Activated T-cell treated with anti-CD3 and anti-CD28 coated beads, Interleukin-2, amount 50 U/mL, for 4 hours (primary cell): ENCODE measurements at regions not wholly inside any gene's neighbourhood (a gene's known extent, or its start where the extent isn't known, plus 50 kb on each side); places are given as distances from the start of the nearest gene placed in this dataset.

Source experiments
- ATAC-seq, 2 donors: fragments of 200-7000 bp; cut with Tn5 transposase; one replicate each; pipeline ENCODE4 v1.10.0; 2021
- DNase-seq: peaks from one replicate; pipeline ENCODE4 v3.0.0-alpha.2; 2020
- H3K27me3 Mint-ChIP-seq: one replicate; pipeline ENCODE4 v1.8.0; 2021; ENCODE audit warnings: low read depth, mixed read lengths
- H3K36me3 Mint-ChIP-seq: one replicate; pipeline ENCODE4 v1.8.0; 2022; ENCODE audit warnings: mixed read lengths; ENCODE audit not compliant: insufficient read depth
- H3K4me1 Mint-ChIP-seq: one replicate; pipeline ENCODE4 v1.8.0; 2021; ENCODE audit warnings: low read depth, mixed read lengths
- H3K4me3 Mint-ChIP-seq: one replicate; pipeline ENCODE4 v1.8.0; 2021; ENCODE audit warnings: mild to moderate bottlenecking, moderate library complexity, mixed read lengths
- H3K9me3 Mint-ChIP-seq: one replicate; pipeline ENCODE4 v1.8.0; 2021; ENCODE audit warnings: mixed read lengths

DNA sequence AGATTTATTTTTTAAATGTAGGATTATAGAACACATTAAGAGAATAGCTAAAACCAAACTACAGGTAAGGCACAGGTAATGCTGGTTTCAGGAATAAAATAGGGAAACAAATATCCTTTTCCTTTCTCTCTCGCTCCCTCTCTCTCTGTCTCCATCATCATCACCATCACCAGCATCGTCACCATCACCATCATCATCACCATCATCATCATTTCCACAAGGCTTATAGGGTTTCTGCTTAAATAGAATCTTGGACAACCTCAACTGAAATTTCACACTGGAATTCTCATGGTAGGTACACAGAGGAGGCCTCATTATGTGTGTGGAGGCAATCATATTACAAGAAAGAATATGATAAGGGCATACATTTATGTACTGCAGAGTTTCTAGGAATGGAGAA, 823.6 kb downstream of the MAFB start:
- no peaks in the 10 kb centered on the region for H3K4me1 Mint-ChIP-seq
- DNase-seq (no peak), ATAC-seq (no peak)

DNA sequence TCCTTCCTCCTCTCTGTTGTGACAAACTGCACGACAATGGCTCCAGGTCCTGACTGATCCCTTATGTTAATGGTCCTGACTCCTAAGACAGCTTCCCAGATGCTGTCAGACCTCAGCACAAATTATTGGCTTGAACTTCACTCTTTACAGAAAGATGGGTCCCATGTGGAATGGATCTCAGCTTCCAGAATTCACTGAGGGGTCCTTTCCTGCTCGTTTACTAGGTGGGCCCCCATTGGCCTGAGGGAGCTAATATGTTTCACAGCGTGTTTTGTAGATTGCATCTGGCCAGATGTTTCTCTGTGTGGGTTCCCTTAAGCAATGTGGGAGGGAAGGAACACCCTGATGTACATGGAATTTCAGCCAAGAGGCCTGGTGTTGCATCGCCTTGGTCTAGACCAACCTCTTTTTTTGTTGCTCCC, 826.6 kb downstream of the MAFB start:
- DNase-seq (no peak), ATAC-seq (no peak)
- H3K4me3 Mint-ChIP-seq: no peak overlapping the region
- H3K9me3 Mint-ChIP-seq: peaks cover 4% of the 10 kb centered on the region
- H3K36me3 Mint-ChIP-seq: no peaks in the 10 kb centered on the region
- peaks cover 4% of the 10 kb centered on the region for H3K27me3 Mint-ChIP-seq
- no peaks in the 10 kb centered on the region for H3K4me1 Mint-ChIP-seq

More for the DNA sequence above, 823.6 kb downstream of the MAFB start:
- Mint-ChIP-seq H3K4me3 (no peak overlapping the region), H3K36me3 (no peaks in the 10 kb centered on the region), H3K9me3 (no peaks in the 10 kb centered on the region), H3K27me3 (no peaks in the 10 kb centered on the region)

DNA sequence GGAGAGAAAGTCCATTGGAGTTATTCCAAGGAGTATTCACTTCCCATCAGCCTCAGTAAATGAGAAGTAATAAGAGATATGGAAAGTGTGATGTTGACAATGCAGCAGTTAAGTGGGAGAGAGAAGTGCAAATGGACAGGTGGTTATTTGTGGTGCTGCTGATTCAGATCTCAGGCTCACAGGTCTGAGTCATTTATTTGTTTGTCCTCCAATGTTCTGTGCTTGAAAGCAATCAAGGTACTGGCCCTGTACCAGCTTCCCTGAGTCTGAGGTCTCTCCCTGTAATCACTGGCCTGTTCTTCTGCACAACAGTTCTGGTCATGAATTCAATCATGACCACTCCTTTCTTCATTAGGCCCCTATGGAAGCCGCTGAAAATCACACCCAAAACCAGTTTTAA, 827.7 kb downstream of the MAFB start:
- Mint-ChIP-seq H3K9me3 (peaks cover 4% of the 10 kb centered on the region), H3K36me3 (no peaks in the 10 kb centered on the region), H3K27me3 (peaks cover 4% of the 10 kb centered on the region), H3K4me3 (no peak overlapping the region), H3K4me1 (no peaks in the 10 kb centered on the region)
- no peak for DNase-seq
- no peak for ATAC-seq

DNA sequence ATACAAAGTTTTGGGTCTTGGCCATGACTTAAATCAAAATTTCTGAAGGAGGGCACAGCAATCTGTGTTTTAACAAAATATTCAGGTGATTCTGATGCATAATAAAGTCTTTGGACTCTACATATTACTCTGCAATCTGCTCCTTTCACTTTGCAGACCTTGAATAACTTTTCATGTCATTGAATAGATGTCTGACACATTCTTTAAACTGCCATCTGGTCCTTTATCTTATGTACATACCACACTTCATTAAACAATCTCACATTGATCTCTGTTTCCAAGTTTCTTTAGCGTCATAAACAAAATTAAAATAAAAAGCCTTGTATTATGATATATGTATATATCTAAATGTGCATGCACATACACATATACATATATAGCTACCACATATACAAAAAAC, 831.2 kb downstream of the MAFB start:
- ATAC-seq: no peak
- H3K4me1 Mint-ChIP-seq: no peaks in the 10 kb centered on the region
- no peak for DNase-seq
- no peaks in the 10 kb centered on the region for H3K36me3 Mint-ChIP-seq
- H3K9me3 Mint-ChIP-seq: peaks cover 7% of the 10 kb centered on the region
- H3K4me3 Mint-ChIP-seq: no peak overlapping the region
- H3K27me3 Mint-ChIP-seq: peaks cover 4% of the 10 kb centered on the region

DNA sequence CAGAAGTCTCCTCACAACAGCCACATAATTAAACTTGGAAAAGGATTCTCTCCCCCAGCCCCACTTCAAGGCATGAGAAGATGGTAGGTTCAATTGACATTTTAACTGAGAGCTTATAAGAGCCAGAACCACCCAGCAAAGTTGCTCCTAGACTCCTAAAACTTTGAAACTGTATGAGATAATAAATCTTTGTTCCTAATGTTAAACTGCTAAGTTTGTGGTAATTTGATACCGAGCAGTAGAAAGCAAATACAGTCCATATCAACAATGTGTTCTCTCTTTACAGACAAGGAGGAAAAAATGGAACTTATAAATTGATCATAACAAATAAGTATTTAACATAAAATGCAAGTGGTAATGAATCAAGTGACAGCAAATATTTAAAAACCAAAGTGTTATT, 831.8 kb downstream of the MAFB start:
- peaks cover 7% of the 10 kb centered on the region for H3K9me3 Mint-ChIP-seq
- ATAC-seq: no peak
- no peaks in the 10 kb centered on the region for H3K4me1 Mint-ChIP-seq
- peaks cover 4% of the 10 kb centered on the region for H3K27me3 Mint-ChIP-seq
- no peak for DNase-seq
- no peaks in the 10 kb centered on the region for H3K36me3 Mint-ChIP-seq
- H3K4me3 Mint-ChIP-seq: no peak overlapping the region

DNA sequence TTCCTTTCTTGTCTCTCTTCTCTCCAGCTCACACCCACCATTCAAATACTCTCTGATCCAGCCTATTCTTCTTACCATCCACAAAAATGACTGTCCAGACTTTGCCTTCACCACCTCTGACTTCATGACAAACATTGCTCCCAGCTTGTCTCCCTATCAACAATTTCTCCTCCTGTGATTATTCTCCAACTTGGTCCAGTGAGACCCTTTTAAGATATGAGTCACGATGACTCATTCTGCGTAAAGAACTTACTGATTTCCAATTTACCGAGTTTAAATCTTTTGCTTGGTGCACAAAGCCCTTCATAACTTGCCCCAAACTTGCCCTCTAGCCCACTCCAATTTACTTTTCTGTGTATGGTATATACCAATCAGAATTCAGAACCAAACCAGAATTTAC, 833.2 kb downstream of the MAFB start:
- Mint-ChIP-seq H3K4me1 (no peaks in the 10 kb centered on the region), H3K36me3 (no peaks in the 10 kb centered on the region), H3K27me3 (peaks cover 4% of the 10 kb centered on the region), H3K9me3 (peaks cover 7% of the 10 kb centered on the region), H3K4me3 (no peak overlapping the region)
- ATAC-seq (no peak), DNase-seq (no peak)

DNA sequence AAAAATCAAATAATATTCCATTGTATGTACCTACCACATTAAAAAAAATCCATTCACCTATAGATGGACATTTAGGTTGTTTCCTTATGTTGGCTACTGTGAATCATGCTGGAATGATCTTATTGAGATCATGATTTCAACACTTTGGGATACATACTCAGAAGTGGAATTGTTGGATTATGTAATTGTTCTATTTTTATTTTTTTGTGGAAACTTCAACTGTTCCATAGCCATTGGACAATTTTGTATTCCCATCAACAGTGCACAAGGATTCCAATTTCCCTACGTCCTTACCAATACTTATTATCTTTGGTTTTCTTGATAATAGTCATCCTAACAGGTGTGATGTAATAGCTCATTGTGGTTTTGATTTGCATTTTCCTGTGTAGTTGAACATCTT, 834.0 kb downstream of the MAFB start:
- Mint-ChIP-seq H3K4me1 (no peaks in the 10 kb centered on the region), H3K9me3 (peaks cover 7% of the 10 kb centered on the region), H3K36me3 (no peaks in the 10 kb centered on the region), H3K4me3 (no peak overlapping the region), H3K27me3 (peaks cover 4% of the 10 kb centered on the region)
- ATAC-seq (no peak), DNase-seq (no peak)

DNA sequence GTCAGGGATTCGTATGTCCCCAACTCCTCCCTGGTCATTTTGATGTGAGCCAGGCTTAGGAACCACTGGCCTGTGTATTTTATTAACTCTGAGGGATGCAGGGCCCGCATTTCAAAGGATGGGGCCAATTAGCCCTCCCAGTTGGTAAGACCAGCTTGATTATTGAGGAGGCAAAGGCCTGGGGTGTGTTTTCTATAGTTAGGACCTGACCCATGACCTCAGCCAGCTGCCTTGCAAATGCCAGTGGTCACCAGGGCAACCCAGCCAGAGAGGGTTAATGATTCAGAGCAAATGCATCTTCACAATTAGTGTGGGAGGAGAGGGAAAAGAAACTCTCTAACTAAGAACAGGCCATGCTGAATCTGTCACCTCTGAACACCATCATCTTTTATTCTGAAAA, 835.4 kb downstream of the MAFB start:
- Mint-ChIP-seq H3K4me3 (no peak overlapping the region), H3K4me1 (no peaks in the 10 kb centered on the region), H3K9me3 (peaks cover 7% of the 10 kb centered on the region), H3K36me3 (no peaks in the 10 kb centered on the region), H3K27me3 (peaks cover 3% of the 10 kb centered on the region)
- ATAC-seq: no peak
- no peak for DNase-seq

DNA sequence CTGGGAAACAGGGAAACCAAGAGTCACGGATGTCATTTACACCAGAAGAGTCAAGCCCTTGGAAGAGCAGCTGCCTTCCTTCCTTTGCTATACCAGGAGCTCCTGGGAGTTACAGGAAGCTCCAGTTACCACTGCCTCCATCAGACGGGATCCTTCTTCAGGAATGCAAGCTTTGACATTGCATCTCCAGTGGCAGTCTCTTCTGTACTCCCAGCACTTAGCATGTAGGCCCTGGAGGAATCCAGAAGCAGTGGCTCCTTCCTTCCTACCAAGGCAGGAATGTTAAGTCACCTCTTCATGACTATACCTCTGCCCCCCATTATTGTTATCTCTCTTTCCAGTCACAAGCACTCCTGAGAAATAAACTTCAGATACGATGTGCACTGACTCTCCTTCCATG, 836.0 kb downstream of the MAFB start:
- no peak for ATAC-seq
- Mint-ChIP-seq H3K27me3 (no peaks in the 10 kb centered on the region), H3K9me3 (peaks cover 4% of the 10 kb centered on the region), H3K4me1 (no peaks in the 10 kb centered on the region), H3K4me3 (no peak overlapping the region), H3K36me3 (no peaks in the 10 kb centered on the region)
- no peak for DNase-seq

DNA sequence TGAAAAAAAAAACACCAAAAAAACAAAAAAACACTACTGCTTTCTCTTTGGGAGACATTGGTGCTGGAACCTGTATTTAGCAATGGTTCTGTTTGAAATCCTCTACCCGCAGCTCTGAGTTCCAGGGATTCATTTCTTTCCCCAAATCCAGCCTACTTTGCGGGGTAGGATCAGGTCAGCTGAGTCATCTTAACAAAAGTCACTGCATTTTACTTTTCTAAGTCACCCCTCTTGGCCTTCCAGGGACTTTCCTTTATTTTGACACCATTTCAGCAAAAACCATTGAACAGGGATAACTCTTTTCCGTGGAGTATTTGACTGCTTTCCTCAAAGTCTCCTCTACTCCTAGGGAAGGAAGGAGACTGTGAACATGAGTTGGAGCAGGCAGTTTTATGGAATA, 837.6 kb downstream of the MAFB start:
- H3K27me3 Mint-ChIP-seq: no peaks in the 10 kb centered on the region
- no peaks in the 10 kb centered on the region for H3K36me3 Mint-ChIP-seq
- DNase-seq (no peak), ATAC-seq (no peak)
- peaks cover 4% of the 10 kb centered on the region for H3K9me3 Mint-ChIP-seq
- no peak overlapping the region for H3K4me3 Mint-ChIP-seq
- H3K4me1 Mint-ChIP-seq: no peaks in the 10 kb centered on the region

DNA sequence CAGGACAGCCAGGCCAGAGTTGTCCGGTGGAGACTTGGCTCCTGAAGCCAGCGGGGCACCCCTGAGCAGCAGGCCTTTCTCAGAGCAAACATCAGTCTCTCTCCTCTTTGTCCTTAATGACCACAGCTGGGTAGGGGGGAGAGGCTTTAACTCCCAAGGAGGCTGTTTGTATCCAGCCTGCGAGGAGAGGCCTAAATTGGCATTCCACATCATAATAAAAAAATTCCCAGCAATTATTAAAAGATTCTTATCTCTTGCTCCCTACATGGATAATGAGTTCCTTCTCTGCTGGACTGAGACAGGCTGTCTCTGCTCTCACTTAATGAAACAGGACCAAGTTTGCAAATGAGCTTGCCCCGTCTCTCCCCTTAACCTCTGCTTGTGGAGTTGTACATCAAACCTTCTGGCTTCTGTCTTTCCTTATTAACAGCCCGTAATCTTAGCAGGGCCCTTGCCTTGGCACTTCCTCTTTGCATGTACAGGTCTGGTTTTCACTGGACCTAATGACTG, 838.2 kb downstream of the MAFB start:
- no peak for ATAC-seq
- Mint-ChIP-seq H3K36me3 (no peaks in the 10 kb centered on the region), H3K27me3 (no peaks in the 10 kb centered on the region), H3K4me3 (no peak overlapping the region), H3K4me1 (no peaks in the 10 kb centered on the region), H3K9me3 (peaks cover 3% of the 10 kb centered on the region)
- DNase-seq: no peak

DNA sequence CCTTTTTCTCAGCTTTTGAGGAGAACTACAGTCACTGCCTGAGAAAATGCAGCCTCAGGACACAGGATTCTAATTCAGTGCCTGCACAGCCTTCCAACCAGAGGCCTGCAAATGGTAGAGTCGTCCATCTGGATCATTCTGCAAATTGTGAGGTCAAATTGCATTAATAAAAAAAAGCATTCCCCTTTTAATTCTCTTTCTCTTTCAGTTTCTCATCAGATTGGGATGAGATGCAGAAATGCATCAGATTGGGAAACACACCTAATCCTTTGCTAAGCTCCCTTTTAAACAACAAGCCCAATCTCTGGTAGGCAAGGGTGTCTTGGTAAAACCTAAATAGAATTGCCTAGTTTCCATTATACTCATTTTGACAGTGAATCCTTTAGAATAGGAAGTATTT, 838.8 kb downstream of the MAFB start:
- H3K4me1 Mint-ChIP-seq: no peaks in the 10 kb centered on the region
- H3K27me3 Mint-ChIP-seq: peaks cover 1% of the 10 kb centered on the region
- H3K4me3 Mint-ChIP-seq: no peak overlapping the region
- no peaks in the 10 kb centered on the region for H3K36me3 Mint-ChIP-seq
- no peaks in the 10 kb centered on the region for H3K9me3 Mint-ChIP-seq
- DNase-seq (no peak), ATAC-seq (no peak)

DNA sequence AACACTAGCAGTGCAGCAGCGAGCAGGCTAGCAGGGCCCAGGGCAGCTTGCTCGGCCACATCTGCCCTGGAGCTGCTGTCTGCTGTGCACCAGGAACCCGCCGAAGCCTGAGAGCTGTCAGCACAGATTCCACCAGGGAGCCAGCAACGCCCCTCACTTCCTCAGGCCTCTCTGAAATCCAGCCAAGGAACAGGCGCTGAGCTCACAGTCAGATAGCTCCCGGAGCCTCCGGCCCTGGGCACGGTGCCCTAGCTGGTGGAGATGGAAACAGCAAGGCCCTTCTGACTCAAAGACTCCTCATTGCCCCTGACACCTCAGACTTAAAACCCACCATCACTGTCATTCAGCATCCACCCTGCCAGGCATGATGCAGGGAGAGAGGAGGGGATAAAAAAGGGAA, 839.4 kb downstream of the MAFB start:
- Mint-ChIP-seq H3K4me1 (no peaks in the 10 kb centered on the region), H3K9me3 (no peaks in the 10 kb centered on the region), H3K27me3 (peaks cover 4% of the 10 kb centered on the region), H3K4me3 (no peak overlapping the region), H3K36me3 (no peaks in the 10 kb centered on the region)
- DNase-seq (no peak), ATAC-seq (no peak)

DNA sequence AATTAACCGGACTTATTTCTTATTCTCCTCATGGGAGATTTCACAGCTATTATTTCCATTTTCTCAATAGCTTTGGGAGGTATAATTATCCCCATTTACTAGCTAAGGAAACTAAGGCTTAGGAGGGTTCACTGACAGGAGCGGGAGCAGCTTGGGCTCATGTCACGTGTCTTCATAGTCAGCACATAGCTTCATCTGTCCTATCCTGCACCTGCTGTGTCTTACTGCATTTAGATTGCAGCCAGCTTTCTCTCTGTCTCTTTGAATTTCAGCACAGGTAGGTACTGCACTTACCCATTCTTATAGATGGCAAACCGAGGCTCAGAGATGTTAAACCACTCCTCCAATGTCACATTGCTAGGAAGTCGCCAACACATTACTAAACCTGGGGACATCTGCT, 839.9 kb downstream of the MAFB start:
- Mint-ChIP-seq H3K36me3 (no peaks in the 10 kb centered on the region), H3K4me1 (no peaks in the 10 kb centered on the region), H3K27me3 (peaks cover 4% of the 10 kb centered on the region), H3K9me3 (no peaks in the 10 kb centered on the region), H3K4me3 (no peak overlapping the region)
- no peak for DNase-seq
- ATAC-seq: no peak

DNA sequence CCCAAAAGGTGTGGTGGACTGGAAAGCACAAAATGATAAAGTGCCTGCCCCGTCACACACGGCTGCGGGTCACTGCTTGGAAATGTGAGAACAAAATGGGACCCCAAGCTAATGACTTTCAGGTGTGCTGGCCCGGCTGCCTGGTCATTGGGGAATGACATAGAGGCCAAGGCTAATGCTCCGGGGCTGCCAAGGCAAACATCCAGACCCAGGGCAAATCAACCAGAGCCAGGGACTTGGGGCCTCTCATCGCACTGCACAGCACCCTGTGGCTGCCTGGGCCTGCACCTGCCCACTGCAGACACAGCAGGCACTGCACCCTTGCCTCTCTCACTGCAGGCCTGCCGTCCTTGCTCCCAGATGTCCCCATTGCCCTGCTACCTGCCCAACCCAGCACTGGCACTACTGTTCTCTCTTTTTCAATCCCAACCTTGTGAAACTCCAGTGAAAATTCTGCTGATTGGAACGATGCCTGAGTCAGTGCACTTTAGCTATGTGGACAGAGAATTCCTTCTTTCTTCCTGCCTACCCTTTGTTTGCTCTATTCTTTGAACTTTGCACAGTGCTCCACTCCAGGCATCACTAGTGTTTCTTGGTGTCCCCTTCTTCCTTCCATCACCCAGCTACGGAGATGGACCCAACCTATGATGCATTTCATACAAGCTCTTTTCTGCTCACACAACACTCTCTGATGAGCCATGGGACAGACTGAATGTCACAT, 849.5 kb downstream of the MAFB start:
- Mint-ChIP-seq H3K27me3 (no peaks in the 10 kb centered on the region), H3K4me3 (no peak overlapping the region), H3K36me3 (no peaks in the 10 kb centered on the region), H3K9me3 (no peaks in the 10 kb centered on the region), H3K4me1 (no peaks in the 10 kb centered on the region)
- no peak for DNase-seq
- ATAC-seq: no peak
